AG09309 (cell line): ENCODE measurements at regions not wholly inside any gene's neighbourhood (a gene's known extent, or its start where the extent isn't known, plus 50 kb on each side); places are given as distances from the start of the nearest gene placed in this dataset.
"Not testable (repeated sequence)": the region's sequence is repeated elsewhere in the genome, so short reads cannot be mapped to it uniquely, and the experiment has no call there.

Source experiments
- DNase-seq: peaks from one replicate; pipeline ENCODE4 v3.0.0-alpha.2; 2010; ENCODE audit warnings: low read depth
- H3K4me3 ChIP-seq: 2 replicates; pipeline ENCODE4 v1.5.1; 2011; ENCODE audit warnings: mild to moderate bottlenecking, low read depth, low read length, moderate library complexity; ENCODE audit not compliant: control insufficient read depth
- CTCF ChIP-seq: IDR thresholded peaks from 2 replicates; pipeline ENCODE4 v1.5.1; 2011; ENCODE audit warnings: mild to moderate bottlenecking, low read depth, low read length, inconsistent platforms; ENCODE audit not compliant: insufficient read depth, control insufficient read depth; ENCODE audit errors: missing control alignments

GRCh38 chr12:11540615-11541310 lies 108.7 kb upstream of the ETV6 start:
- no peak for TF ChIP-seq CTCF
- no peak overlapping the region for H3K4me3 ChIP-seq
- DNase-seq, result no peak

- no peak for DNase-seq
- H3K4me3 ChIP-seq, result no peak overlapping the region
- no peak for TF ChIP-seq CTCF
Observed at GRCh38 chr12:11542599-11542998, 106.9 kb upstream of the ETV6 start.

- TF ChIP-seq CTCF, result no peak
- no peak overlapping the region for H3K4me3 ChIP-seq
- DNase-seq, result no peak
Observed at GRCh38 chr12:11543457-11544158, 105.9 kb upstream of the ETV6 start.

- H3K4me3 ChIP-seq, result no peak overlapping the region
- DNase-seq, result no peak
- no peak for TF ChIP-seq CTCF
Observed at GRCh38 chr12:11545484-11546330, 103.8 kb upstream of the ETV6 start.

GRCh38 chr12:11546582-11547270 lies 102.7 kb upstream of the ETV6 start:
- not testable (repeated sequence) for H3K4me3 ChIP-seq, DNase-seq

GRCh38 chr12:11547271-11547646 lies 102.2 kb upstream of the ETV6 start:
- DNase-seq, result not testable (repeated sequence)

GRCh38 chr12:11549119-11549518 lies 100.4 kb upstream of the ETV6 start:
- TF ChIP-seq CTCF, result no peak
- H3K4me3 ChIP-seq, result no peak overlapping the region
- no peak for DNase-seq

More at GRCh38 chr12:11547271-11547646, 102.2 kb upstream of the ETV6 start:
- H3K4me3 ChIP-seq, result not testable (repeated sequence)
